IMR-90 (cell line): ENCODE measurements at regions not wholly inside any gene's neighbourhood (a gene's known extent, or its start where the extent isn't known, plus 50 kb on each side); places are given as distances from the start of the nearest gene placed in this dataset.

Experiments used
- ATAC-seq: fragments of 200-7000 bp; cut with Tn5 transposase; 2 replicates; pipeline ENCODE4 v1.9.1; 2020; ENCODE audit warnings: low read depth, mild to moderate bottlenecking, moderate library complexity
- BruUV-seq: library from RNA; stranded (reverse); fragments of 400-500 nt; replicated peaks from 2 replicates; lab custom pipeline; 2021; lab: Mats Ljungman, UMichigan
- CTCF ChIA-PET: fragments of 300-600 bp; formaldehyde crosslinking; extraction: SDS; loops from one replicate; lab custom pipeline; 2021; ENCODE audit warnings: antibody characterized with exemption; lab: Yijun Ruan, JAX
- POLR2A ChIA-PET: fragments of 300-600 bp; sonication (Branson Sonifier 250); formaldehyde crosslinking; loops from one replicate; lab custom pipeline; 2022; ENCODE audit warnings: antibody characterized with exemption; ENCODE audit not compliant: unreplicated experiment; lab: Charles Lee
- DNase-seq: peaks from one replicate; pipeline ENCODE4 v3.0.0; 2013
- H2AFZ ChIP-seq: replicated peaks from 2 replicates; pipeline ENCODE3; 2013; ENCODE audit warnings: low read length, mild to moderate bottlenecking; ENCODE audit not compliant: poor library complexity
- H2AK5ac ChIP-seq: 2 replicates; pipeline ENCODE4 v1.6.1; 2013; ENCODE audit warnings: low read depth, low read length, inconsistent platforms
- H2AK9ac ChIP-seq: replicated peaks from 2 replicates; pipeline ENCODE3; 2013; ENCODE audit warnings: mild to moderate bottlenecking, low read depth, low read length, moderate library complexity; ENCODE audit not compliant: poor library complexity
- H2BK120ac ChIP-seq: 2 replicates; pipeline ENCODE4 v1.6.1; 2013; ENCODE audit warnings: low read depth, low read length, inconsistent platforms
- H2BK15ac ChIP-seq: 3 replicates; pipeline ENCODE4 v1.6.1; 2013; ENCODE audit warnings: low read depth, low read length, inconsistent platforms
- H2BK20ac ChIP-seq: 2 replicates; pipeline ENCODE4 v1.6.1; 2013; ENCODE audit warnings: low read depth, mild to moderate bottlenecking, inconsistent platforms, low read length, moderate library complexity
- H2BK5ac ChIP-seq: 2 replicates; pipeline ENCODE4 v1.6.1; 2013; ENCODE audit warnings: mild to moderate bottlenecking, low read depth, low read length, inconsistent platforms; ENCODE audit not compliant: poor library complexity, severe bottlenecking
- H3K14ac ChIP-seq: replicated peaks from 2 replicates; pipeline ENCODE4 v1.6.1; 2013; ENCODE audit warnings: low read depth, low read length, inconsistent platforms
- H3K18ac ChIP-seq: 2 replicates; pipeline ENCODE4 v1.6.1; 2013; ENCODE audit warnings: low read depth, low read length, control low read depth
- H3K23ac ChIP-seq: 2 replicates; pipeline ENCODE4 v1.6.1; 2013; ENCODE audit warnings: low read depth, low read length, inconsistent platforms
- H3K27ac ChIP-seq: 2 replicates; pipeline ENCODE4 v1.5.1; 2013; ENCODE audit warnings: mild to moderate bottlenecking, control low read depth, low read length; ENCODE audit not compliant: insufficient read depth
- H3K27me3 ChIP-seq: 2 replicates; pipeline ENCODE4 v1.6.1; 2013; ENCODE audit warnings: low read length; ENCODE audit not compliant: control insufficient read depth, insufficient read depth
- H3K36me3 ChIP-seq: 2 replicates; pipeline ENCODE4 v1.6.1; 2013; ENCODE audit warnings: low read length, mixed read lengths; ENCODE audit not compliant: control insufficient read depth, insufficient read depth
- H3K4ac ChIP-seq: 2 replicates; pipeline ENCODE4 v1.6.1; 2013; ENCODE audit warnings: low read depth, low read length, inconsistent platforms
- H3K4me1 ChIP-seq: 2 replicates; pipeline ENCODE4 v1.6.1; 2013; ENCODE audit warnings: low read length, mixed read lengths; ENCODE audit not compliant: control insufficient read depth, insufficient read depth
- H3K4me2 ChIP-seq: 2 replicates; pipeline ENCODE4 v1.6.1; 2013; ENCODE audit warnings: low read depth, mild to moderate bottlenecking, control low read depth, low read length, moderate library complexity
- H3K4me3 ChIP-seq: 2 replicates; pipeline ENCODE4 v1.5.1; 2013; ENCODE audit warnings: low read depth, mild to moderate bottlenecking, control low read depth, low read length, moderate library complexity; ENCODE audit not compliant: insufficient read depth
- H3K56ac ChIP-seq: 2 replicates; pipeline ENCODE4 v1.6.1; 2013; ENCODE audit warnings: low read length, inconsistent platforms; ENCODE audit not compliant: insufficient read depth; ENCODE audit errors: extremely low read depth
- H3K79me1 ChIP-seq, 2 experiments: 2 replicates each; pipeline ENCODE4 v1.6.1; 2013; ENCODE audit warnings: low read length in 2 of 2, inconsistent platforms in 1 of 2, low read depth in 1 of 2
- H3K9ac ChIP-seq: 2 replicates; pipeline ENCODE4 v1.6.1; 2013; ENCODE audit warnings: low read depth, low read length, control low read depth
- H3K9me1 ChIP-seq: 2 replicates; pipeline ENCODE4 v1.6.1; 2013; ENCODE audit warnings: low read length, inconsistent platforms; ENCODE audit not compliant: insufficient read depth
- H3K9me3 ChIP-seq: 2 replicates; pipeline ENCODE4 v1.6.1; 2013; ENCODE audit warnings: low read length; ENCODE audit not compliant: control insufficient read depth, insufficient read depth
- H4K20me1 ChIP-seq: 2 replicates; pipeline ENCODE4 v1.6.1; 2013; ENCODE audit warnings: low read length, inconsistent platforms; ENCODE audit not compliant: insufficient read depth
- H4K5ac ChIP-seq: 2 replicates; pipeline ENCODE4 v1.6.1; 2013; ENCODE audit warnings: mild to moderate bottlenecking, low read depth, low read length, control low read depth
- H4K8ac ChIP-seq, 2 experiments: 2 replicates each; pipeline ENCODE4 v1.6.1; 2013; ENCODE audit warnings: low read depth in 2 of 2, low read length in 2 of 2, control low read depth in 1 of 2, inconsistent platforms in 1 of 2
- H4K91ac ChIP-seq: 2 replicates; pipeline ENCODE4 v1.6.1; 2013; ENCODE audit warnings: low read depth, low read length, inconsistent platforms; ENCODE audit not compliant: insufficient read depth
- CEBPB ChIP-seq: IDR thresholded peaks from 2 replicates; pipeline ENCODE4 v1.6.1; 2012; ENCODE audit warnings: low read depth, low read length, improper control_type of control experiment
- CHD1 ChIP-seq: IDR thresholded peaks from 2 replicates; pipeline ENCODE4 v1.6.1; 2012; ENCODE audit warnings: low read depth, low read length, improper control_type of control experiment
- MXI1 ChIP-seq: IDR thresholded peaks from 2 replicates; pipeline ENCODE4 v1.6.1; 2012; ENCODE audit warnings: low read depth, mild to moderate bottlenecking, low read length, moderate library complexity, borderline replicate concordance
- WGBS, 2 experiments: methylation state at CpG; one replicate each; pipeline versions ENCODE4 v1.1.5 to v1.1.7; 2013; ENCODE audit warnings: missing lambda C conversion rate in 2 of 2; ENCODE audit not compliant: insufficient read length in 1 of 2; ENCODE audit errors: extremely low coverage in 2 of 2; 5-methylcytosine and 5-hydroxymethylcytosine counted together
- dilution Hi-C: fragments of 300-500 bp; cut with HindIII; formaldehyde crosslinking; loops from one replicate; pipeline ENCODE4 v1.14.3; 2018; ENCODE audit warnings: low sequenced_read_pairs; ENCODE audit not compliant: unreplicated experiment
- in situ Hi-C: fragments of 300-500 bp; cut with MboI; formaldehyde crosslinking; loops from 3 replicates; pipeline ENCODE4 v1.14.3; 2019; ENCODE audit warnings: low sequenced_read_pairs, inconsistent platforms, mixed read lengths
- intact Hi-C: fragments of 100-400 bp; cut with micrococcal nuclease; formaldehyde crosslinking; loops from 2 replicates; pipeline ENCODE4 v1.10.0; 2022

- Histone ChIP-seq H3K4me3 (no peak overlapping the region), H3K27ac (no peak overlapping the region), H3K27me3 (peaks cover 36% of the 10 kb centered on the region), H2BK15ac (no peak overlapping the region), H3K79me1 (no peaks in the 10 kb centered on the region), H2BK5ac (no peak overlapping the region), H2AK9ac (no peak overlapping the region), H4K91ac (no peak overlapping the region), H3K9me3 (peaks cover 5% of the 10 kb centered on the region), H4K20me1 (no peaks in the 10 kb centered on the region), H2AK5ac (no peak overlapping the region), H4K8ac (no peak overlapping the region), H3K14ac (no peak overlapping the region), H2AFZ (no peak overlapping the region), H2BK20ac (no peak overlapping the region), H3K18ac (no peak overlapping the region), H3K4me1 (no peaks in the 10 kb centered on the region), H2BK120ac (no peak overlapping the region), H3K4me2 (no peak overlapping the region), H3K36me3 (no peaks in the 10 kb centered on the region), H3K56ac (no peak overlapping the region), H4K5ac (no peak overlapping the region), H3K4ac (no peak overlapping the region), H3K23ac (no peak overlapping the region), H3K9ac (no peak overlapping the region), H3K9me1 (no peaks in the 10 kb centered on the region)
- POLR2A ChIA-PET = no interaction called here
- TF ChIP-seq CEBPB (no peak), CHD1 (no peak), MXI1 (no peak)
- ATAC-seq (no peak), DNase-seq (no peak)
- dilution Hi-C loops = no loop called here
- CTCF ChIA-PET = no interaction called here
- in situ Hi-C loops = loop anchor here (5.0 to 10.0 kb wide), 2 partner anchors 200 to 587 kb away; no protein-coding TSS in a partner anchor
- no CpG with 5 or more reads among the region's 11 CpGs for WGBS, 2 experiments
- intact Hi-C loops = loop anchor here (5.0 kb wide), 1 partner anchor 117 kb away; no protein-coding TSS in a partner anchor
- no TSS peak for BruUV-seq
These were observed 102.2 kb upstream of the EXOC2 start for GRCh38 chr6:795046-795685.
